ENCODE measurements at regions not wholly inside any gene's neighbourhood (a gene's known extent, or its start where the extent isn't known, plus 50 kb on each side); places are given as distances from the start of the nearest gene placed in this dataset.

GRCh38 chr4:12403175-12403574 lies 974.5 kb upstream of the HS3ST1 start:
- Histone ChIP-seq H3K9me3 (no peaks in the 10 kb centered on the region), H3K4me3 (no peak overlapping the region), H3K27me3 (no peaks in the 10 kb centered on the region), H3K36me3 (no peaks in the 10 kb centered on the region), H3K27ac (no peak overlapping the region), H3K4me1 (no peaks in the 10 kb centered on the region)
- no peak for TF ChIP-seq CTCF (IDR thresholded peaks at IDR 0.05)
- TF ChIP-seq POLR2A (IDR thresholded peaks at IDR 0.05), result no peak
- DNase-seq, result no peak
- intact Hi-C loops (cut with DNase I; ENCODE audit: low total_unique reads), result no loop called here

- TF ChIP-seq POLR2A (IDR thresholded peaks at IDR 0.05), result no peak
- TF ChIP-seq CTCF (IDR thresholded peaks at IDR 0.05), result no peak
- Histone ChIP-seq H3K27ac (no peak overlapping the region), H3K4me3 (no peak overlapping the region), H3K27me3 (no peaks in the 10 kb centered on the region), H3K4me1 (no peaks in the 10 kb centered on the region), H3K9me3 (no peaks in the 10 kb centered on the region), H3K36me3 (no peaks in the 10 kb centered on the region)
- DNase-seq, result no peak
- intact Hi-C loops (cut with DNase I; ENCODE audit: low total_unique reads), result no loop called here
Measured at GRCh38 chr4:12399781-12400180, 971.1 kb upstream of the HS3ST1 start.

- Histone ChIP-seq H3K4me3 (no peak overlapping the region), H3K4me1 (no peaks in the 10 kb centered on the region), H3K9me3 (no peaks in the 10 kb centered on the region), H3K27me3 (no peaks in the 10 kb centered on the region), H3K36me3 (no peaks in the 10 kb centered on the region), H3K27ac (no peak overlapping the region)
- TF ChIP-seq POLR2A (IDR thresholded peaks at IDR 0.05) (no peak), CTCF (IDR thresholded peaks at IDR 0.05) (no peak)
- intact Hi-C loops (cut with DNase I; ENCODE audit: low total_unique reads), result no loop called here
- DNase-seq, result no peak
Measured at GRCh38 chr4:12393631-12394262, 965.1 kb upstream of the HS3ST1 start.

- Histone ChIP-seq H3K9me3 (peaks cover 0 to 2% of the 10 kb centered on the region in 2 donors), H3K27ac (no peak overlapping the region), H3K4me1 (no peaks in the 10 kb centered on the region), H3K36me3 (no peaks in the 10 kb centered on the region), H3K27me3 (no peaks in the 10 kb centered on the region), H3K4me3 (no peak overlapping the region)
- DNase-seq, result no peak
- TF ChIP-seq CTCF (IDR thresholded peaks at IDR 0.05) (no peak), POLR2A (IDR thresholded peaks at IDR 0.05) (no peak)
- intact Hi-C loops (cut with DNase I; ENCODE audit: low total_unique reads), result no loop called here
Measured at GRCh38 chr4:12389604-12390003, 960.9 kb upstream of the HS3ST1 start.

- DNase-seq, result no peak
- no peak overlapping the region for H3K4me3 ChIP-seq
- H3K9me3 ChIP-seq, result peaks cover 0 to 2% of the 10 kb centered on the region in 2 donors
- intact Hi-C loops (cut with DNase I; ENCODE audit: low total_unique reads), result no loop called here
- TF ChIP-seq CTCF (IDR thresholded peaks at IDR 0.05) (no peak), POLR2A (IDR thresholded peaks at IDR 0.05) (no peak)
- H3K27ac ChIP-seq, result no peak overlapping the region
- no peaks in the 10 kb centered on the region for H3K4me1 ChIP-seq
- no peaks in the 10 kb centered on the region for H3K27me3 ChIP-seq
- no peaks in the 10 kb centered on the region for H3K36me3 ChIP-seq
Measured at GRCh38 chr4:12382567-12382966, 953.9 kb upstream of the HS3ST1 start.
